Sciatic nerve (tissue), 2 donors: ENCODE measurements at regions not wholly inside any gene's neighbourhood (a gene's known extent, or its start where the extent isn't known, plus 50 kb on each side); places are given as distances from the start of the nearest gene placed in this dataset.
"Not testable (repeated sequence)": the region's sequence is repeated elsewhere in the genome, so short reads cannot be mapped to it uniquely, and the experiment has no call there.

Experiments used
- ATAC-seq: fragments of 200-7000 bp; cut with Tn5 transposase; one replicate; pipeline ENCODE4 v1.9.1; 2020; ENCODE audit warnings: mild to moderate bottlenecking, moderate library complexity
- DNase-seq: peaks from one replicate; pipeline ENCODE4 v3.0.0-alpha.2; 2020; ENCODE audit warnings: low spot score
- intact Hi-C: fragments of 100-400 bp; cut with DNase I; formaldehyde crosslinking; loops from one replicate; pipeline ENCODE4 v1.14.2; 2022
- donor health status: DM: no; HTN: no; CAD: no.
- donor health status: DM: no; HTN: no; CAD: no.

GRCh38 chr12:83769151-83769550 lies 1082.4 kb downstream of the TMTC2 start:
- no peak for ATAC-seq
- DNase-seq, result no peak
- intact Hi-C loops, result no loop called here

GRCh38 chr12:83767723-83768122 lies 1081.0 kb downstream of the TMTC2 start:
- intact Hi-C loops, result no loop called here
- DNase-seq (no peak), ATAC-seq (no peak)

DNA sequence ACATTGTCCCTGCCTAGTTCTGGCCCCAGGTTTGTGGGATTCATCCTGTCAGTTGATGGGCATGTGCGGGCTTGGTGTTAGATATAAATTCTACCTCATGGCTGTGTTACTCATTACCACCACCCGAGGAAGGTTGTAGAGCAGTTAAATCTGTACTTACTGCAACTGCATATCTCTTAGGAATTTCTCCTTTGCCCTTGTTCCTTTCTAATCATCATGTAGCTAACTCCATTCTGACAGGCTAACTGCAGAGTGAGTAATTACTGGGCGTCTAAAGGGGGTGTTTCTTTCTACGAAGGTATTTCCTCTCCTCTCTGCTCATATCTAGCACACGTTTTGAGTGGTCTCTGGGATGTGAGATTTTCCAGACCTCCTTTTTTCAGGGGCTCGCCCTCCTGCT lies 1076.7 kb downstream of the TMTC2 start:
- no peak for DNase-seq
- intact Hi-C loops, result no loop called here

DNA sequence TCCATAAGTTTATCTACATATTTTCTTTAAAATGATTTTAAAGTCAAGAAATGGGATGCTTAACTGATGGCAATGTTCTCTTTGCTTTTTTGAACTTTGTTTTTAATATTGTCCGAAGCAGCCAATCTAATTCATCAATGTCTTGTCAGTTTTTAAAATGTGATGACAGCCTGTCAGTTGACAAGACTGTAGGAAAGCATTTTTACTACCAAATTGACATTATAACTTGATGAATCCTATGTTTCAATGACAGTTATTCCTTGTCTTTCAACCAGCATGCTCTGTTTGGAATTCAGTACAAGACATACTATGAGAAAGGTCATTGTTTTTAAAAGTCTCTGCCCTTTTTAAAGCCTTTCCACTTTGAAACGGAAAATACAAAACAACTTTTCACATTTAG lies 1073.2 kb downstream of the TMTC2 start:
- intact Hi-C loops, result no loop called here
- ATAC-seq (no peak), DNase-seq (no peak)

More for the DNA sequence above, 1076.7 kb downstream of the TMTC2 start:
- ATAC-seq, result no peak

GRCh38 chr12:83758888-83759631 lies 1072.4 kb downstream of the TMTC2 start:
- DNase-seq, result no peak
- intact Hi-C loops, result no loop called here
- ATAC-seq, result no peak

DNA sequence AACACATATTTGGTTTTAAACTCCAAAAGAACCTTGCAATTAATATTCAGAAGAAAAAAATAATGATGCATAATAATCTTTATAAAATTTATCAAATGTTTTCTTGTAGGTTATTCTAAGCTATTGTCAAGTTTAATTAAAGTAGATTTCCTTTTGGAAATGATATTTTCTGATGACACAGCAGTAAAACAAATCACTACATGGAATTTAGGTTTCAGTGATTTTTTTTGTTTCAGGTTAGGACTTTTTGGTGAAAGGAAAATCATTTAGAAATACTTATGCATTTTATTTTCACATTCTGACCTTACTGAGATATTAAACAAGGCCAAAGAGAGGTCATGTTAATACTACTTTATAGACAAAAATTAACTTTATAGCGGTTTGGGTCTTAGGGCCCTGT lies 1067.2 kb downstream of the TMTC2 start:
- DNase-seq (no peak), ATAC-seq (no peak)
- intact Hi-C loops, result no loop called here

DNA sequence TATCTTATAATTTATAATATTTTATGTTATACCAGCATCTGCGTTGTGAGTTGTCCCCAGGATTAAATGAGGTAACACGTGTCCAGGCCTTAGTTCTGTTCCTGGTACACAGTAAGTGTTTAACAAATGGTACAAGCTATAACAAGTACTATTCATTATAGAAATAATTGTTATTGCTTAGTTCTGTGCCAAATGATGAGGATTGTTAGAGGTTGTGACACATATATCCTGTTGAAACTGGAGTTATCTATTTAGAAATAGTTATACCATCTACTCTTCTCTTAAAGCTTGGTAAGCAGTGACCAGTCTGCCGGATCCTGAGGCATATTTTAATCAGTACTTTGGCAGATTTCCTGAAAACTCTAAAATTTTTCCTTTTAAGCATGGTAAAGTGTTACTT lies 1066.5 kb downstream of the TMTC2 start:
- intact Hi-C loops, result no loop called here
- ATAC-seq, result no peak
- DNase-seq, result no peak

DNA sequence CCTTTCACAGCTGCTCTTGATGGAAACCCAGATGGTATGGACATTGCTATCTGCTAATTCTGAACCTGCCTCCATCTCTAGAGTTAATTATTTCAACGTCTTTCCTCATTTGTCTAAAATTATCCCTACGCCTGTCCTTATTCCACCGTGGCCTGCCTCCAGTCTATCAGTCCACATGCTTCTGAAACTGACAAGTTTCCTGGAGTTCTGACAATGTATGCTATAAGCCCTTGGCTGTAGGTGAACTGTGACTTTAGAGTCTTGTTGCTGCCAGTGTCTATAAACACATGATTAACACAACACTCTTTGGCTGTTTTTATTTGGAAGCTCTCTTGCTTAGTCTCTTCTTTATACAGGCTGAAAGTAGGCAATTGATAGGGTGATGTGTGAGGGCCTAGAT lies 1052.9 kb downstream of the TMTC2 start:
- no peak for ATAC-seq

DNA sequence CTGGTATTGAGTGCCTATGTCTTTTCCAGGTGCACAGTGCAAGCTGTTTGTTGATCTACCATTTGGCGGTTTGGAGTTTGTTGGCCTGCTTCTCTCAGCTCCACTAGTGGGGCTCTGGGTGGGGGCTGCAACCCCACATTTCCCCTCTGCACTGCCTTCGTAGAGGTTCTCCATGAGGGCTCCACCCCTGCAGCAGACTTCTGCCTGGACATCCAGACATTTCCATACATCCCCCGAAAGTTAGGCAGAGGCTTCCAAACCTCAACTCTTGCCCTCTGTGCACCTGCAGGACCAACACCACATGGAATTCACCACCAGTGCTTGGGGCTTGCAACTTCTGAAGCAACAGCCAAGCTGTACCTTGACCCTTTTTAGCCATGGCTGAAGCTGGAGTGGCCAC lies 1024.1 kb downstream of the TMTC2 start:
- intact Hi-C loops, result no loop called here
- DNase-seq, result no peak

More for the DNA sequence above, 1052.9 kb downstream of the TMTC2 start:
- DNase-seq, result no peak
- intact Hi-C loops, result no loop called here

DNA sequence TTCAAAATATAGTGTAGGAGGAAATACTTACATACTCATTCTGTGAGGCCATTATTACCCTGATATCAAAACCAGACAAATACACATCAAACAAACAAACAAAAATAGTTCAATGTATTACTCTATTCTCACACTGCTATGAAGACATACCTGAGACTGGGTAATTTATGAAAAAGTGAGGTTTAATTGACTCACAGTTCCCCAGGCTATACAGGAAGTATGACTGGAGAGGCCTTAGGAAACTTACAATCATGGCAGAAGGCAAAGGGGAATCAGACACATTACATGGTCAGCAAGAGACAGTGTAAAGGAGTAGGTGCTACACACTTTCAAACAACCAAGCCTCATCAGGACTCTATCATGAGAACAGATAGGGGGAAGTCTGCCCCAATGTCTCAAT lies 1023.2 kb downstream of the TMTC2 start:
- ATAC-seq (no peak), DNase-seq (no peak)
- intact Hi-C loops, result no loop called here

More for the DNA sequence above, 1024.1 kb downstream of the TMTC2 start:
- no peak for ATAC-seq

- intact Hi-C loops, result no loop called here
- ATAC-seq (no peak), DNase-seq (no peak)
These were observed 1014.1 kb downstream of the TMTC2 start for GRCh38 chr12:83700838-83701237.

DNA sequence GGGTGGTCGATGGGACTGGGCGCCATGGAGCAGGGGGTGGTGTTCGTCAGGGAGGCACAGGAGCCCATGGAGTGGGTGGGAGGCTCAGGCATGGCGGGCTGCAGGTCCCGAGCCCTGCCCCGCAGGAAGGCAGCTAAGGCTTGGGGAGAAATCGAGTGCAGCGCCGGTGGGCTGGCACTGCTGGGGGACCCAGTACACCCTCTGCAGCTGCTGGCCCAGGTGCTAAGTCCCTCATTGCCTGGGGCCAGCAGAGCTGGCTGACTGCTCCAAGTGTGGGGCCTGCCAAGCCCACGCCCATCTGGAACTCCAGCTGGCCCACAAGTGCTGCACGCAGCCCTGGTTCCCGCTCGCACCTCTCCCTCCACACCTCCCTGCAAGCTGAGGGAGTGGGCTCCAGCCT lies 1009.6 kb downstream of the TMTC2 start:
- ATAC-seq, intact Hi-C loops, DNase-seq: not testable (repeated sequence)

GRCh38 chr12:83691730-83692129 lies 1005.0 kb downstream of the TMTC2 start:
- DNase-seq (no peak), ATAC-seq (no peak)
- intact Hi-C loops, result no loop called here

- intact Hi-C loops, result no loop called here
- ATAC-seq, result no peak
- DNase-seq, result no peak
These were observed 1003.8 kb downstream of the TMTC2 start for GRCh38 chr12:83690465-83690864.

- no peak for DNase-seq
- intact Hi-C loops, result no loop called here
- no peak for ATAC-seq
These were observed 1002.6 kb downstream of the TMTC2 start for GRCh38 chr12:83689333-83689732.

DNA sequence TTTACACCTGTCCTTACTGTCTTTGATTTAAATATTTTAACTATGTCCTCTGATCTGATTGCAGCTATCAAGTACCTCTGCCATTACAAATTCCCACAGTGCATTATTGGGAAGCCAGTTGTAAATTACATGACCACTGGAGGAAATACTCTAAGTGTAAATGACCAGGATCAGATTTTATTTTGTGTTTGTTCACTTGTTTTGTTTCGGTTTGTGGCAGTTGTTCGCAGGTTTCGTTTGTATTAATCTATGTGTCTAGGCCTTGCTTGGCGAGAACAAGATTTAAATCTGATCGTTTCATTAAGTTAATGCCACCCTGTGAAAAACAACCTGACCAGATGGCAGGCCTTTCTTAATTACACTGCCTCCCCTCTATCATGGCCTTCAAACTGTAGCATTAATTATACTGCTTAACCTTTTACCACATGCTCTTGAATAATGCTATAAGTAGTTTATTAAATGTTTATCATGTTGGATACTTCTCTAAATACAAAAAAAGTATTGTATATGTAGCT lies 990.1 kb downstream of the TMTC2 start:
- intact Hi-C loops, result no loop called here
- ATAC-seq (no peak), DNase-seq (no peak)

DNA sequence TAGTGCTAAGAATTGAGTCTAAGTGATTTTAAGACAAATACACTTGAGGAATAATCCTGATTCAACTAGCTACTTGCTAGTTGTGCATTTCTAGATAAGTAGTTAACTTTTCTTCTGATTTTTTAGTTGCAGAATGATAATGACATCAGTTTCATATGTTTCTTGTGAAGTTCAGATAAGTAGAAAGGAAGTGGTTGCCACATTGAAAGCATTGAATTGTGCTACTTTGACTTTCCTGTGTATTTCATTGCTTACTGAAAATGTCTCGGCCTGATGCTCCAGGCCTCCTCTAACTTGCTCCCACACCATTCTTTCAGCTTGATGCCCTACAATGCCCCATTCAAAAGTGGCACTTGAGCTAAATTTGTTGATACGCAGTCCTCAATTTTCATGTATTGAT lies 980.0 kb downstream of the TMTC2 start:
- ATAC-seq (no peak), DNase-seq (no peak)
- intact Hi-C loops, result no loop called here

- ATAC-seq (no peak), DNase-seq (no peak)
- intact Hi-C loops, result no loop called here
These were observed 979.0 kb downstream of the TMTC2 start for GRCh38 chr12:83665634-83666218.

- intact Hi-C loops, result no loop called here
- DNase-seq (no peak), ATAC-seq (no peak)
These were observed 977.9 kb downstream of the TMTC2 start for GRCh38 chr12:83664650-83665049.

- ATAC-seq (no peak), DNase-seq (no peak)
- intact Hi-C loops, result no loop called here
These were observed 974.1 kb downstream of the TMTC2 start for GRCh38 chr12:83660727-83661358.
